ENCODE measurements at regions not wholly inside any gene's neighbourhood (a gene's known extent, or its start where the extent isn't known, plus 50 kb on each side); places are given as distances from the start of the nearest gene placed in this dataset.

- TF ChIP-seq YY1 (IDR thresholded peaks at IDR 0.05; ENCODE audit: insufficient read depth, insufficient replicate concordance, low read depth, low read length) (no peak), KDM3A (CRISPR knock-in tag; IDR thresholded peaks at IDR 0.05; ENCODE audit: low read depth) (no peak), NFIC (IDR thresholded peaks at IDR 0.05; ENCODE audit: low read length) (no peak), ZNF33B (CRISPR knock-in tag; IDR thresholded peaks at IDR 0.05) (no peak), JUN (CRISPR knock-in tag; IDR thresholded peaks at IDR 0.05) (no peak), KDM5B (CRISPR knock-in tag; IDR thresholded peaks at IDR 0.05; ENCODE audit: borderline replicate concordance) (no peak), ZNF503 (CRISPR knock-in tag; IDR thresholded peaks at IDR 0.05) (no peak), ZSCAN29 (CRISPR knock-in tag; conservative IDR thresholded peaks at IDR 0.05) (no peak), HDAC6 (IDR thresholded peaks at IDR 0.05; ENCODE audit: low read depth, low read length) (no peak)
Observed at GRCh38 chr22:34781681-34782080, 284.3 kb upstream of the ISX start.

Data from HepG2 (cell line).